HEK293 (cell line): ENCODE measurements at regions not wholly inside any gene's neighbourhood (a gene's known extent, or its start where the extent isn't known, plus 50 kb on each side); places are given as distances from the start of the nearest gene placed in this dataset.

ENCODE experiments used
- CTCF ChIP-seq: fragments of 450-650 bp; formaldehyde crosslinking; IDR thresholded peaks from 2 replicates; pipeline ENCODE4 v1.5.1; 2016; ENCODE audit warnings: missing biosample characterization, missing genetic modification characterization
- PATZ1 ChIP-seq: fragments of 450-650 bp; formaldehyde crosslinking; IDR thresholded peaks from 2 replicates; pipeline ENCODE4 v1.5.1; 2016; ENCODE audit warnings: missing biosample characterization, missing genetic modification characterization
- WT1 ChIP-seq: fragments of 450-650 bp; formaldehyde crosslinking; IDR thresholded peaks from 2 replicates; pipeline ENCODE4 v1.5.1; 2016; ENCODE audit warnings: missing biosample characterization, missing genetic modification characterization
- ZNF148 ChIP-seq: fragments of 450-650 bp; formaldehyde crosslinking; IDR thresholded peaks from 2 replicates; pipeline ENCODE4 v1.5.0; 2017; ENCODE audit warnings: missing biosample characterization, missing genetic modification characterization, borderline replicate concordance
- ZNF76 ChIP-seq: fragments of 450-650 bp; formaldehyde crosslinking; IDR thresholded peaks from 2 replicates; pipeline ENCODE4; 2016; ENCODE audit warnings: low read depth, missing biosample characterization, missing genetic modification characterization, borderline replicate concordance

- TF ChIP-seq CTCF (tag by site-specific recombination) (no peak), ZNF148 (tag by site-specific recombination) (no peak), ZNF76 (tag by site-specific recombination) (no peak), WT1 (tag by site-specific recombination) (no peak), PATZ1 (tag by site-specific recombination) (no peak)
Observed at GRCh38 chr13:111469916-111470506, 149.6 kb downstream of the TEX29 start.
